ENCODE measurements at regions not wholly inside any gene's neighbourhood (a gene's known extent, or its start where the extent isn't known, plus 50 kb on each side); places are given as distances from the start of the nearest gene placed in this dataset.

GRCh38 chr3:23004971-23005370 is 198.2 kb upstream of the UBE2E2 start:
- no peak for TF ChIP-seq CTCF (IDR thresholded peaks at IDR 0.05; ENCODE audit: borderline replicate concordance, extremely low read depth, low read length, poor library complexity, severe bottlenecking)
- no peak for TF ChIP-seq EZH2 (IDR thresholded peaks at IDR 0.05; ENCODE audit: borderline replicate concordance, low read depth, low read length, severe bottlenecking)

Data from DND-41 (cell line).